Transverse colon (tissue), 4 donors: ENCODE measurements at regions not wholly inside any gene's neighbourhood (a gene's known extent, or its start where the extent isn't known, plus 50 kb on each side); places are given as distances from the start of the nearest gene placed in this dataset.

Source experiments
- POLR2AphosphoS5 ChIP-seq, 3 donors: sonication (generic); formaldehyde crosslinking; IDR thresholded peaks; one replicate each; pipeline ENCODE4 v1.6.1; 2016; ENCODE audit warnings: antibody characterized with exemption in 3 of 3
- TF ChIP-seq, protein P1 (sequence below), 5 experiments: fragments of 200-600 bp in 3 of 5; fragments of 450-650 bp in 2 of 5; sonication (generic) in 3 of 5; IDR thresholded peaks; 1 replicate in 2 of 5; 2 replicates in 3 of 5; pipeline ENCODE4 v1.5.1; 2016 to 2017; ENCODE audit warnings: antibody characterized with exemption in 5 of 5, inconsistent platforms in 3 of 5, mild to moderate bottlenecking in 2 of 5, moderate library complexity in 1 of 5

DNA sequence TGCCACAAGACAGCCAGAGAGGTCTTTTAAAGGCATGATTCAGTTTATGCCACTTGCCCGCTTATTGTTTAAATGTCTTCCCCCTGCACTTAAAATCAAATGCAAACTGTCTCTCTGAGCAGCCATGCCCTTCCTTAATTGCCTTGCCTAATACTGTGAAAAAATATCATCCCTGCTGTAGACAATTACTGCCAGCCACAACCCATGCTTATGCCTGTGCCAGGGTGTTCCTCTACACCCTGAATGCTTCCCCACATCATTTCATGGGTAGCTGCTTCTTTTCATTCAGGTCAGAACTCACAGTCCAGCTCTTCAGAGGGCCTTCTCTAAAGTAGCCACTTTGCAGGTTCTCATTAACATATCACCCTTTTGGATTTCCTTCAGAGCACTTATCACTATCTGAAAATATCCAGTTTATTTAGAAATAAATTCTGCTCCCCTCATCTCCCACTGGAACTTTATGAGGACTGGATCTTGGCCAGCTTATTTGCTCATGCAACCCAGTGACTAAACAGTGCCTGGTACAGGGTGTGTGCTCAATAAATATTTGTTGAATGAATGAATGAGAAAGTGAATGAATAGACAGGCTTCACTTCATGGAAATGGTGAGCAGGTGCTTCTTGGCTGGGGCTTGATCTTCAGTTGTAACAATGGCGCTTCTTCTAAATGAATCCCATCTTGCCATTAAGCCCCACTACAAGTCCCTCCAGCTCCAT, 162.4 kb upstream of the MDFIC start:
- TF ChIP-seq, protein P1, sequence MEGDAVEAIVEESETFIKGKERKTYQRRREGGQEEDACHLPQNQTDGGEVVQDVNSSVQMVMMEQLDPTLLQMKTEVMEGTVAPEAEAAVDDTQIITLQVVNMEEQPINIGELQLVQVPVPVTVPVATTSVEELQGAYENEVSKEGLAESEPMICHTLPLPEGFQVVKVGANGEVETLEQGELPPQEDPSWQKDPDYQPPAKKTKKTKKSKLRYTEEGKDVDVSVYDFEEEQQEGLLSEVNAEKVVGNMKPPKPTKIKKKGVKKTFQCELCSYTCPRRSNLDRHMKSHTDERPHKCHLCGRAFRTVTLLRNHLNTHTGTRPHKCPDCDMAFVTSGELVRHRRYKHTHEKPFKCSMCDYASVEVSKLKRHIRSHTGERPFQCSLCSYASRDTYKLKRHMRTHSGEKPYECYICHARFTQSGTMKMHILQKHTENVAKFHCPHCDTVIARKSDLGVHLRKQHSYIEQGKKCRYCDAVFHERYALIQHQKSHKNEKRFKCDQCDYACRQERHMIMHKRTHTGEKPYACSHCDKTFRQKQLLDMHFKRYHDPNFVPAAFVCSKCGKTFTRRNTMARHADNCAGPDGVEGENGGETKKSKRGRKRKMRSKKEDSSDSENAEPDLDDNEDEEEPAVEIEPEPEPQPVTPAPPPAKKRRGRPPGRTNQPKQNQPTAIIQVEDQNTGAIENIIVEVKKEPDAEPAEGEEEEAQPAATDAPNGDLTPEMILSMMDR (IDR thresholded peaks at IDR 0.05) = no peak
- no peak for TF ChIP-seq POLR2AphosphoS5 (IDR thresholded peaks at IDR 0.05)
